Activated CD8-positive, alpha-beta T cell treated with anti-CD3 and anti-CD28 coated beads for 36 hours (primary cell): ENCODE measurements at regions not wholly inside any gene's neighbourhood (a gene's known extent, or its start where the extent isn't known, plus 50 kb on each side); places are given as distances from the start of the nearest gene placed in this dataset.

Experiments
- ATAC-seq: fragments of 200-7000 bp; cut with Tn5 transposase; one replicate; pipeline ENCODE4 v1.10.0; 2021; ENCODE audit warnings: mild to moderate bottlenecking, moderate library complexity
- CTCF ChIA-PET: fragments of 350-600 bp; sonication (Branson Sonifier 250); formaldehyde crosslinking; loops from one replicate; lab custom pipeline; 2021; ENCODE audit warnings: antibody characterized with exemption; lab: Charles Lee
- POLR2A ChIA-PET: fragments of 350-600 bp; sonication (Branson Sonifier 250); formaldehyde crosslinking; loops from one replicate; lab custom pipeline; 2021; ENCODE audit warnings: antibody characterized with exemption; lab: Charles Lee
- DNase-seq: peaks from one replicate; pipeline ENCODE4 v3.0.0-alpha.2; 2020
- H3K27ac Mint-ChIP-seq: one replicate; pipeline ENCODE4 v1.8.0; 2021; ENCODE audit warnings: mild to moderate bottlenecking, mixed read lengths
- H3K27me3 Mint-ChIP-seq: one replicate; pipeline ENCODE4 v1.8.0; 2021; ENCODE audit warnings: mixed read lengths
- H3K36me3 Mint-ChIP-seq: one replicate; pipeline ENCODE4 v1.8.0; 2021; ENCODE audit warnings: low read depth, mixed read lengths
- H3K4me1 Mint-ChIP-seq: one replicate; pipeline ENCODE4 v1.8.0; 2021; ENCODE audit warnings: low read depth, mixed read lengths
- H3K4me3 Mint-ChIP-seq: one replicate; pipeline ENCODE4 v1.8.0; 2021; ENCODE audit warnings: mild to moderate bottlenecking, moderate library complexity, mixed read lengths
- H3K9me3 Mint-ChIP-seq: one replicate; pipeline ENCODE4 v1.8.0; 2021; ENCODE audit warnings: mixed read lengths
- intact Hi-C: fragments of 100-400 bp; cut with micrococcal nuclease; formaldehyde crosslinking; loops from one replicate; pipeline ENCODE4 v1.10.0; 2022
- TF ChIP-seq, protein P1 (sequence below): fragments of 200-600 bp; IDR thresholded peaks from one replicate; pipeline ENCODE4 v1.8.0; 2022; ENCODE audit warnings: antibody characterized with exemption, mild to moderate bottlenecking

DNA sequence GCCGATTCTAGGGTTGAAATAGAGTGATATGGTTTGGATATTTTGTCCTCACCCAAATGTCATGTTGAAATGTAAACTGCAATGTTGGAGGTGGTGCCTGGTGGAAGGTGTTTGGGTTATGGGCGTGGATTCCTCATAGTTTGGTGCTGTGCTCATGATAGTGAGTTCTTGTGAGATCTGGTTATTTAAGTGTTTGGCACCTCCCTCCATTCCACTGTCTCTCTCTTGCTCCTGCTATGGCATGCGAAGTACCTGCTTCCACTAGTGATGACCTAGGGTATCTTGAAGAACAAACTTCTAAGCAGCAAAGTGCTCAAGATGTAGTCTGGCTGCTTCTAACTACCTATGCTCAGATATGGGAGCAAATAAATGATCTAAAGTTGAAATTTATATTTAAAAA, 56.0 kb upstream of the TSPAN18 start:
- Mint-ChIP-seq H3K4me1 (peaks cover 7% of the 10 kb centered on the region), H3K27ac (no peak overlapping the region), H3K27me3 (peaks cover 1% of the 10 kb centered on the region), H3K9me3 (peaks cover 3% of the 10 kb centered on the region), H3K4me3 (no peak overlapping the region), H3K36me3 (no peaks in the 10 kb centered on the region)
- ATAC-seq (no peak), DNase-seq (no peak)
- intact Hi-C loops = no loop called here
- ChIA-PET POLR2A (no interaction called here), CTCF (no interaction called here)
- TF ChIP-seq, protein P1, sequence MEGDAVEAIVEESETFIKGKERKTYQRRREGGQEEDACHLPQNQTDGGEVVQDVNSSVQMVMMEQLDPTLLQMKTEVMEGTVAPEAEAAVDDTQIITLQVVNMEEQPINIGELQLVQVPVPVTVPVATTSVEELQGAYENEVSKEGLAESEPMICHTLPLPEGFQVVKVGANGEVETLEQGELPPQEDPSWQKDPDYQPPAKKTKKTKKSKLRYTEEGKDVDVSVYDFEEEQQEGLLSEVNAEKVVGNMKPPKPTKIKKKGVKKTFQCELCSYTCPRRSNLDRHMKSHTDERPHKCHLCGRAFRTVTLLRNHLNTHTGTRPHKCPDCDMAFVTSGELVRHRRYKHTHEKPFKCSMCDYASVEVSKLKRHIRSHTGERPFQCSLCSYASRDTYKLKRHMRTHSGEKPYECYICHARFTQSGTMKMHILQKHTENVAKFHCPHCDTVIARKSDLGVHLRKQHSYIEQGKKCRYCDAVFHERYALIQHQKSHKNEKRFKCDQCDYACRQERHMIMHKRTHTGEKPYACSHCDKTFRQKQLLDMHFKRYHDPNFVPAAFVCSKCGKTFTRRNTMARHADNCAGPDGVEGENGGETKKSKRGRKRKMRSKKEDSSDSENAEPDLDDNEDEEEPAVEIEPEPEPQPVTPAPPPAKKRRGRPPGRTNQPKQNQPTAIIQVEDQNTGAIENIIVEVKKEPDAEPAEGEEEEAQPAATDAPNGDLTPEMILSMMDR = no peak

DNA sequence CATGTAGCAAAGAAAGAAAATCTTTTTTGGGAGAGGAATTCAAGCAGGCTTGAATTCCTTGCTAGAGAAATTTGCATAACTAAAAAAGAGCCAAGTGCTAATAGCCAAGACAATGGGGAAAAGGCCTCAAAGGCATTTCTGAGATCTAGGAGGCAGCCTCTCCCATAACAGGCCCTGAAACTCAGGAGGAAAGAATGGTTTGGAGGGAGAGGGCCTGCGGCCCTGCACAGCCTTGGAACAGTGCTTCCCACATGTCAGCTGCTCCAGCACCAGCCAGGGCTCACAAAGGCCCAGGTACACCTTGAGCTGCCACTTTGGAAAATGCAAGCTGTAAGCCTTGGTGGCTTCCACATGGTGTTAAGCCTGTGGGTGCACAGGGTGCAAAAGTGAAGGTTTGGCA, 55.5 kb upstream of the TSPAN18 start:
- TF ChIP-seq, protein P1 = no peak
- POLR2A ChIA-PET = no interaction called here
- CTCF ChIA-PET = no interaction called here
- Mint-ChIP-seq H3K9me3 (peaks cover 3% of the 10 kb centered on the region), H3K36me3 (no peaks in the 10 kb centered on the region), H3K4me3 (no peak overlapping the region), H3K27ac (no peak overlapping the region), H3K4me1 (peaks cover 7% of the 10 kb centered on the region), H3K27me3 (no peaks in the 10 kb centered on the region)
- DNase-seq = no peak
- no peak for ATAC-seq
- intact Hi-C loops = no loop called here

DNA sequence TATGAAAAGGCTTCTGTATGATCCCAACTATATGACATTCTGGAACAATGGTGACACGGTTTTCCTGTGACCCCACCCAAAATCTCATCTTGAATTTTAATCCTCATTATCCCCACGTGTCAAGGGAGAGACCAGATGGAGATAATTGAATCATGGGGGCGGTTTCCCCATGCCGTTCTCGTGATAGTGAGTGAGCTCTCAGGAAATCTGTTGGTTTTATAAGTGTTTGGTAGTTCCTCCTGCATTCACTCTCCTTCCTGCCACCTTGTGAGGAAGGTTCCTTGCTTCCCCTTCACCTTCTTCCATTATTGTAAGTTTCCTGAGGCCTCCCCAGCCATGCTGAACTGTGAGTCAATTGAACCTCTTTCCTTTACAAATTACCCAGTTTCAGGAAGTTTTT, 53.1 kb upstream of the TSPAN18 start:
- peaks cover 7% of the 10 kb centered on the region for H3K4me1 Mint-ChIP-seq
- DNase-seq (no peak), ATAC-seq (no peak)
- ChIA-PET POLR2A (interaction anchor here (0.7 kb wide), 1 partner anchor 583 kb away, joined by 6 read pairs; no protein-coding TSS in a partner anchor), CTCF (interaction anchor here (1.5 to 1.6 kb wide), 2 partner anchors 19 to 102 kb away, joined by 3 read pairs; no protein-coding TSS in a partner anchor)
- H3K4me3 Mint-ChIP-seq = no peak overlapping the region
- peaks cover 3% of the 10 kb centered on the region for H3K9me3 Mint-ChIP-seq
- no peak overlapping the region for H3K27ac Mint-ChIP-seq
- intact Hi-C loops = no loop called here
- H3K27me3 Mint-ChIP-seq = no peaks in the 10 kb centered on the region
- TF ChIP-seq, protein P1 = no peak
- no peaks in the 10 kb centered on the region for H3K36me3 Mint-ChIP-seq

DNA sequence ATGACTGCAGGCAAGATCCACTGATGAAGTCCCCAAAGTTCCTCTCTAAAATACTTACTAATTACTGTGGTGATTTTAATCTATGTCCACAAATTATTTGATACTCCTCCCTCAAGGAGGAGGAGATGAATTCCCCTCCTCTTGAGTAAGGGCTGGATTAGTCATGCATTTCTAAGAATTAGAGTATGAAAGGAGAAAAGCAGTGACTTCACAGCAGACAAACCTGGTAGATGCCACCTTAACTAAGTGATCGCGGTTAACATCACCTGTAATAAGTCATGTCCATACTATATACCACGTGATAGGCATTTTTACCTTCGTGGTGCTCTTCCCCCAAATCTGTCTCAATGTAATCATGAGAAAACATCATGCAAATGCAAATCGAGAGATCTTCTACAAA, 52.0 kb upstream of the TSPAN18 start:
- POLR2A ChIA-PET = no interaction called here
- H3K4me1 Mint-ChIP-seq = peaks cover 10% of the 10 kb centered on the region
- intact Hi-C loops = no loop called here
- H3K36me3 Mint-ChIP-seq = no peaks in the 10 kb centered on the region
- no peak overlapping the region for H3K4me3 Mint-ChIP-seq
- CTCF ChIA-PET = no interaction called here
- H3K9me3 Mint-ChIP-seq = peaks cover 3% of the 10 kb centered on the region
- peak; percentile 60 for ATAC-seq
- TF ChIP-seq, protein P1 = no peak
- no peak overlapping the region for H3K27ac Mint-ChIP-seq
- no peak for DNase-seq
- H3K27me3 Mint-ChIP-seq = no peaks in the 10 kb centered on the region

DNA sequence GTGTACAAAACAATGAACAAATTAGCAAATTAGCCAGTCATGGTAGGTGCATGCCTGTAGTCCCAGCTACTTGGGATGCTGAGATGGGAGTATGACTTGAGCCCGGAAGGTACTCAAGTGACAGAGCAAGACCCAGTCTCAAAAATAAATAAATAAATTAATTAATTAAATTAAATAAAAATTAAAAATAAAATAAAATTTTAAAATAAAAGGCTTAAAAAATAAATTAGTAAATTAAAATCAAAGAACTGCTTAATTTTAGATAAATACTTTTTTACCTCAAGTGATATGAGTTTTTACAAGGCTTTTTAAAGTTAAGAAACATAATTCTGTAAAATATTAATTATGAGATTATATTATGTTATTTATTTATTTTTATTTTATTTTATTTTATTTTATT, 50.9 kb upstream of the TSPAN18 start:
- H3K4me1 Mint-ChIP-seq = peaks cover 20% of the 10 kb centered on the region
- DNase-seq = no peak
- peaks cover under 1% of the 10 kb centered on the region for H3K9me3 Mint-ChIP-seq
- CTCF ChIA-PET = no interaction called here
- no peaks in the 10 kb centered on the region for H3K36me3 Mint-ChIP-seq
- no peak for ATAC-seq
- POLR2A ChIA-PET = no interaction called here
- H3K27me3 Mint-ChIP-seq = no peaks in the 10 kb centered on the region
- TF ChIP-seq, protein P1 = no peak
- intact Hi-C loops = no loop called here
- H3K4me3 Mint-ChIP-seq = no peak overlapping the region
- H3K27ac Mint-ChIP-seq = no peak overlapping the region
